HG02610 (cell line): ENCODE measurements at regions not wholly inside any gene's neighbourhood (a gene's known extent, or its start where the extent isn't known, plus 50 kb on each side); places are given as distances from the start of the nearest gene placed in this dataset.

ENCODE experiments used
- ATAC-seq: cut with Tn5 transposase; IDR thresholded peaks from one replicate; pipeline ENCODE4 v1.9.1; 2021; ENCODE audit warnings: mild to moderate bottlenecking, moderate library complexity; ENCODE audit not compliant: unreplicated experiment

GRCh38 chr20:51080516-51080915, 57.6 kb upstream of the KCNG1 start:
- no peak for ATAC-seq

- no peak for ATAC-seq
These were observed 56.6 kb upstream of the KCNG1 start for GRCh38 chr20:51079488-51079887.

GRCh38 chr20:51077686-51078060, 54.8 kb upstream of the KCNG1 start:
- ATAC-seq: no peak

GRCh38 chr20:51076786-51077685, 54.1 kb upstream of the KCNG1 start:
- no peak for ATAC-seq

GRCh38 chr20:51074062-51074461, 51.2 kb upstream of the KCNG1 start:
- no peak for ATAC-seq
